ENCODE measurements at regions not wholly inside any gene's neighbourhood (a gene's known extent, or its start where the extent isn't known, plus 50 kb on each side); places are given as distances from the start of the nearest gene placed in this dataset.

- no peak for DNase-seq
These were observed 362.3 kb downstream of the NR2F2 start for GRCh38 chr15:96692826-96693225.

- DNase-seq, result no peak
These were observed 363.0 kb downstream of the NR2F2 start for GRCh38 chr15:96693515-96693914.

GRCh38 chr15:96693990-96694517 is 363.6 kb downstream of the NR2F2 start:
- no peak for DNase-seq

- DNase-seq, result no peak
These were observed 364.9 kb downstream of the NR2F2 start for GRCh38 chr15:96695426-96695825.

GRCh38 chr15:96699871-96700401 is 369.4 kb downstream of the NR2F2 start:
- DNase-seq, result no peak

GRCh38 chr15:96700555-96700954 is 370.1 kb downstream of the NR2F2 start:
- DNase-seq, result no peak

GRCh38 chr15:96701443-96701842 is 370.9 kb downstream of the NR2F2 start:
- DNase-seq, result no peak

- no peak for DNase-seq
These were observed 371.4 kb downstream of the NR2F2 start for GRCh38 chr15:96701877-96702276.

GRCh38 chr15:96702589-96702988 is 372.1 kb downstream of the NR2F2 start:
- DNase-seq, result no peak

- DNase-seq, result no peak
These were observed 372.6 kb downstream of the NR2F2 start for GRCh38 chr15:96703091-96703490.

GRCh38 chr15:96703794-96704550 is 373.5 kb downstream of the NR2F2 start:
- no peak for DNase-seq

GRCh38 chr15:96716075-96716474 is 385.6 kb downstream of the NR2F2 start:
- no peak for DNase-seq

GRCh38 chr15:96716478-96716877 is 386.0 kb downstream of the NR2F2 start:
- DNase-seq, result no peak

- no peak for DNase-seq
These were observed 389.8 kb downstream of the NR2F2 start for GRCh38 chr15:96720251-96720650.

- DNase-seq, result no peak
These were observed 390.2 kb downstream of the NR2F2 start for GRCh38 chr15:96720656-96721055.

- no peak for DNase-seq
These were observed 398.1 kb downstream of the NR2F2 start for GRCh38 chr15:96728591-96728990.

- no peak for DNase-seq
These were observed 402.2 kb downstream of the NR2F2 start for GRCh38 chr15:96732704-96733103.

GRCh38 chr15:96733721-96734120 is 403.2 kb downstream of the NR2F2 start:
- DNase-seq, result no peak

GRCh38 chr15:96735632-96736240 is 405.2 kb downstream of the NR2F2 start:
- no peak for DNase-seq

- DNase-seq, result no peak
These were observed 405.9 kb downstream of the NR2F2 start for GRCh38 chr15:96736384-96736783.

GRCh38 chr15:96737408-96737807 is 406.9 kb downstream of the NR2F2 start:
- no peak for DNase-seq

GRCh38 chr15:96746665-96747064 is 416.2 kb downstream of the NR2F2 start:
- DNase-seq, result no peak

GRCh38 chr15:96747291-96747690 is 416.8 kb downstream of the NR2F2 start:
- DNase-seq, result no peak

GRCh38 chr15:96750361-96750760 is 419.9 kb downstream of the NR2F2 start:
- DNase-seq, result no peak

All from stimulated activated CD8-positive, alpha-beta memory T cell treated with anti-CD3 and anti-CD28 coated beads, Interleukin-4, amount 100 ng/mL, for 48 hours (primary cell).